Stimulated activated CD8-positive, alpha-beta memory T cell treated with anti-CD3 and anti-CD28 coated beads, Interleukin-12 subunit alpha, Interleukin-12 subunit beta, amount 100 ng/mL, for 24 hours (primary cell): ENCODE measurements at regions not wholly inside any gene's neighbourhood (a gene's known extent, or its start where the extent isn't known, plus 50 kb on each side); places are given as distances from the start of the nearest gene placed in this dataset.
"Not testable (repeated sequence)": the region's sequence is repeated elsewhere in the genome, so short reads cannot be mapped to it uniquely, and the experiment has no call there.

Experiments used
- DNase-seq: peaks from one replicate; pipeline ENCODE4 v3.0.0-alpha.2; 2020; ENCODE audit errors: extremely low read depth

GRCh38 chr15:69760890-69761568, 308.4 kb downstream of the RPLP1 start:
- DNase-seq: peak; percentile 58

DNA sequence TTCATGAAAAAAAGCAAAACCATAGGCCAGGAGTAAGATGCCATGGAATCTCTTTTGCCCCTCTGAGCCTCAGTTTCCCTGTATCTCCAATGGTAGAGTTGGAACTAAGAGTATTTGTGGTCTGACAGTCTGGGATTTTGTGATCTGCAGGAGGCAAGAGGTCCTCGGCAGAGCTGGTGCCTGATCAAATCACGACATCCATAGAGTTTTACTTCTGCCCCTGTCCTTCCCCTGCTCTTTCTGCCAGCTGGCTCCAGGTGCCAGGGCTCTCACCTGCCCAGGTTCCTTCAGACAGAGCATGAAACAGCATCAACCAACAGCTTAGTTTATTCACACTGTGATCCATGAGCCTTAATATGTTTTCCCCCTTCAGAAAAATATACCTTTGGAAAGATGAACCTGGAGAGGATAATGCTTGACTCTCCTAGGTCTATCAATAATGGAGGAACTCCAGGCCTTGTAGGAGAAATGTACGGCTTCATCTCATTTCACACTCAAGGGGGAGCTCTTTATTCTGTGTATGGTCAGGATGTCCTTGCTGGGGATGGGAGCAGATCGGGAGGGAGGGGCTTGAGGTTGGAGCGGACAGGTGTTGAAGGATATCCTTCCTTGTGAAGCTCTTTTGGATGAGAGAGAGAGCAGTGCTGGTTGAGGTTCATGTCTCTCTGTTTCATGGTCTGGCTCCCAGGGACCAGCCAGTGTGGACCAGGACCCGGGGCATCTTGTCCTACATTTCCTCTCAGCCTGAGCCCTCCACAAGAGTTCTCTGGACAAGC, 309.9 kb downstream of the RPLP1 start:
- no peak for DNase-seq

DNA sequence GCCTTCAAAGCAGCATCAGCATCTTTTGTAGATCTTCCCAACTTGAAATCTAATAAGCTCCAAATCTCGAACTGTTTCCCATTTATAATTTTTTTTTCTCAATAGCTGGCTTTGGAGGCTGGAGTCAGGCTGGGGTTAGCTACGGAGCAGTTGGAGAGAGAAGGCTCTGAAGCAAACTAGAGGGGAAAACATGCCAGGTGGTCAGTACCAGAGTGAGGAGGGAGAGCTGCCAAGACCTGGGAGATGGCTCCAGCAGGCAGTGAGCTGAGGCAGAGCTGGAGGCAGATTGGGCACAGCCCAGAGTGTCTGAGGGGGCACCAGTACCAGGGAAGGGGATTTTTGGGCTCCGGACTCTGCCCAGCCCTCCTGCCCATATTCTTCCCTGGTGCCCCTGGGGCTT, 311.2 kb downstream of the RPLP1 start:
- DNase-seq: no peak

- no peak for DNase-seq
Measured at GRCh38 chr15:69766156-69766555, 313.5 kb downstream of the RPLP1 start.

DNA sequence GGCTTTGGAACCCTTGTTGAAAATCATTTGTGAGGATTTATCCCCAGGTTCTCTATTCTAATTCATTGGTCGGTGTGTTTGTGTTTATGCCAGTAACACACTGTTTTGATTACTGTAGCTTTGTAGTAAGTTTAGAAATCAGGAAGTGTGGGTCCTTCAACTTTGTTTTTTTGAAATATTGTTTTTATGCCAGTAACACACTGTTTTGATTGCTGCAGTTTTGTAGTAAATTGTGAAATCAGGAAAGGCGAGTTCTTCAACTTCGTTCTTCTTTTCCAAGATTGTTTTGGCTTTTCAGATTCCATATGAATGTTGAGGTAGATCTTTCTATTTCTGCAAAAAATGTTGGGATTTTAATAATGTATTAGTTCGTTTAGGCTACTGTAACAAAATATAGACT, 314.6 kb downstream of the RPLP1 start:
- DNase-seq: no peak

GRCh38 chr15:69769336-69769735, 316.7 kb downstream of the RPLP1 start:
- DNase-seq: not testable (repeated sequence)

GRCh38 chr15:69774258-69774657, 321.6 kb downstream of the RPLP1 start:
- not testable (repeated sequence) for DNase-seq

GRCh38 chr15:69774711-69775110, 322.1 kb downstream of the RPLP1 start:
- DNase-seq: not testable (repeated sequence)

DNA sequence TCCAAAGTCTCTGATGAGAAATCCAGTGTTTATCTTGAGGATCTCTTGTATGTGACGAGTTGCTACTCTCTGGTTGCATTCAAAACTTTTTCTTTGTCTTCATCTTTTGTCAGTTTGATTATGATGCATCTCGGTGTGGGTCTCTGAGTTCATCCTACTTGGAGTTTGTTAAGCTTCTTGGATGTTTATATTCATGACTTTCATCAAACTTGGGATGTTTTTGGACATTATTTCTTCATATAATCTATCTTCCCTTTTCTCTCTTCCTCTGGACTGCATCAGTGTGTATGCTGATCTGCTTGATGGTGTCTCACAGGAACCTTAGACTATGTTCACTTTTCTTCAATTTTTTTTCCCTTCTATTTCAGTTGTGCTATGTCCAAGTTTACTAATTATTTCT, 320.4 kb downstream of the TLE3 start:
- DNase-seq: no peak

- DNase-seq: no peak
Measured at GRCh38 chr15:69780374-69780773, 317.3 kb downstream of the TLE3 start.

GRCh38 chr15:69780981-69781380, 316.7 kb downstream of the TLE3 start:
- DNase-seq: no peak

DNA sequence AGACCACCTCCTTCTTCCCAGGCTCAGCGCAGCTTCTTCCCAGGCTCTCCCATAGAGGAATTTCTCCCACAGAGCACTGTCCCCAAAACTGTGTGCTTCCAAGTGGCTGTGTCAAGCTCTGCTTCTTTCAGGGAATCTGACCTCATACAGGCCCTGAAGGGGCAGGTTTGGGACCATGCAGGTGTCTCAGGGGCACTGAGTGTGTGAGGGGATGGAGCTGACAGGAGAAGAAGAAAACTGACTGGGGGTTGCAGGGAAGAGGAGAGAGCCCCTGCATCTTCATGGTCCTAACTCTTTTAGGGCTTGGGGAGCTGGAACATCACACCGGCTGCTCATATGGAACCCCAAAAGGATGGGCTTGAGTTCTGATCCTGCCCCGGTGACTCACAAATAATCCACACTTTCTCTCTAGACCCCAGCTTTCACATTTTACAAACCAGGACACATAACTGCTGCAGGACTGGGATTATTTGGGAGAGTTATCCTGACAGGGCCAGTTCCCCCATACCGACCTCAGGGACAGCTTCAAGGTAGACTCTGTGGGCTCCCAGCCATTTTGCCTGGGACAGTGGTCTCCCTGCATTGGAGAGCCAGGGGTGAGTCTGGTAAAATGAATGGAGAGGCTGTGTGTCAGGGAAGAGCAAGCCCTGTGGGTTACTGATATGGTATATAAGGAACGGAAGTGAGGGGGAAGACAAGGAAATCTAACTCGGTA, 316.1 kb downstream of the TLE3 start:
- no peak for DNase-seq

DNA sequence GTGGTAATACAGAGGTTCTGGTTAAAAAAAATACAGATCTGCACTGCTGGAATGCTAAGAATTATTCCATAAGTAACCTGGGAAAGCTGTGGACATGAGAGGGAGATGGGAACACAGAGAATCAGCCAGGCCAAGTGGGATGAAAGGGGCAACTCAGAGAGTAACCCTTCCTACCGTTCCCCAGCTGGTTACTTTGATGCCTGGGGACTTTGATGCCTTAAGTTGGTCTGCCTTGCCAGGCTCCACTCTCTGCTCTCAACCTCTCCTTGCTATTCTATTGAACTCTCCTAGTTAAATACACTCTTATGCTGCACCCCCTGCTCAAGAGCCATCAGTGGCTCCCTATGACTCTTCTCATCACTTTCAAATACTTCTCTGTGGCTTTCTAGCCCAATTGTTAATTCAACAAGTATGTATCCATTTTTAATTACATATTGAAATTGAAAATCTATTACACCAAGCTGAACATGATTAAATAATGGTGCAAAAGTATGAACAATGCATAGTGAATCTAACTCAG, 315.5 kb downstream of the TLE3 start:
- no peak for DNase-seq

DNA sequence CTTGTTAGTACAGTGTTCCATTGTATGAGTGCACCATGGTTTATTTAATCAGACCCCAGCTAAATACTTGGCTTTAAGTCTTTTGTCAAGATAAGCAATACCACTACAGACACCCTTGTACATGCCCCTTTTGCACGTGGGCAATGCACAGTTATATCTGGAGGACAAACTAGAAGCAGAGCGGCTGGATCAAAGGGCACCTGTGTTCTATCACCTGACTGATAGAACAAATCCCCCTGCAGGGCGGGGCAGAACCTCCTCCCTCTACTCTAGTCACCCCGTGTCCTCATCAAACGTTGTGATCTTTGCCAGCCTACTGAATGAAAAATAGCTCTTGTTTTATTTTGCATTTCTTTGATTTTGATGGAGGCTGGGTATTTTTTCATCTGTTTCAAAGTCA, 314.9 kb downstream of the TLE3 start:
- DNase-seq: no peak

- DNase-seq: no peak
Measured at GRCh38 chr15:69783211-69783610, 314.5 kb downstream of the TLE3 start.

- no peak for DNase-seq
Measured at GRCh38 chr15:69784798-69785566, 312.7 kb downstream of the TLE3 start.

GRCh38 chr15:69786136-69786701, 311.5 kb downstream of the TLE3 start:
- no peak for DNase-seq

DNA sequence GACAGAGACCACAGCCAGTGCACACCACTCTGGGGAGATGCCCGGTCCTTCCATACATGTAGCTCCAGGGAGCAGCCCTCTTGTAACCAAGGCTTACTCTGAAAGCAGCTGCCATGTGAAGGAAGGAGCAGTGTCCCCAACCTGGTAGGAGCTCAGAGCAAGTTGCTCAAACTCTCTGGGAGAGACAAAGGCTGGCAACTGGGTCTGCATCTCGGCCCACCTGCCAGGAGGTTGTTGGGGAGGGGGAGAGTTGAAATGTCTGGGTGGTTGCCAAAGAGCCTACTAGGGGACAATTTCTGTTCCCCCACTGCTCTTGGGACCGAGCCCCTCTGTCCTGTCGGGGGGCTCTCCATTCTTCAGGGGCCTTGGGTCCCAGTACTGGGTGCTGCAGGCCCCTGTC, 309.9 kb downstream of the TLE3 start:
- no peak for DNase-seq

GRCh38 chr15:69789648-69790393, 307.9 kb downstream of the TLE3 start:
- no peak for DNase-seq

GRCh38 chr15:69790632-69791031, 307.1 kb downstream of the TLE3 start:
- no peak for DNase-seq

- DNase-seq: no peak
Measured at GRCh38 chr15:69792823-69793222, 304.9 kb downstream of the TLE3 start.
